ENCODE measurements at regions not wholly inside any gene's neighbourhood (a gene's known extent, or its start where the extent isn't known, plus 50 kb on each side); places are given as distances from the start of the nearest gene placed in this dataset.
"Not testable (repeated sequence)": the region's sequence is repeated elsewhere in the genome, so short reads cannot be mapped to it uniquely, and the experiment has no call there.

- ATAC-seq (ENCODE audit: insufficient read depth, low read depth); H3K27ac ChIP-seq (ENCODE audit: low read length); DNase-seq; H3K27me3 ChIP-seq (ENCODE audit: insufficient read depth, low read length, poor library complexity); H3K36me3 ChIP-seq (ENCODE audit: insufficient read depth, low read length); H3K9ac ChIP-seq (ENCODE audit: low read depth, low read length); H4K20me1 ChIP-seq (ENCODE audit: insufficient read depth, low read length); H3K9me3 ChIP-seq (ENCODE audit: insufficient read depth, low read length, severe bottlenecking); H2AFZ ChIP-seq (ENCODE audit: low read depth, low read length); H3K79me2 ChIP-seq (ENCODE audit: insufficient read depth, low read length): not testable (repeated sequence)
- Histone ChIP-seq H3K4me1 (ENCODE audit: insufficient read depth, low read length) (peaks cover 13% of the 10 kb centered on the region), H3K4me2 (ENCODE audit: insufficient read depth, low read length) (0 out of 2 replicates have a peak overlapping the region, but pooled peaks have one; percentile 50), H3K4me3 (ENCODE audit: low read depth in 1 of 2, low read length in 2 of 2) (peak overlapping the region in 1 of 2 experiments; percentile 58; a peak in 1 of 4 replicates)
Observed at GRCh38 chr1:187073634-187074245, 245.0 kb downstream of the PLA2G4A start.

- no peaks in the 10 kb centered on the region for H4K20me1 ChIP-seq (ENCODE audit: insufficient read depth, low read length)
- no peak overlapping the region for H3K9ac ChIP-seq (ENCODE audit: low read depth, low read length)
- no peak overlapping the region for H3K27ac ChIP-seq (ENCODE audit: low read length)
- DNase-seq (no peak), ATAC-seq (ENCODE audit: insufficient read depth, low read depth) (no peak)
- peaks cover 6% of the 10 kb centered on the region; the same call in 1 of the 2 replicates for H3K79me2 ChIP-seq (ENCODE audit: insufficient read depth, low read length)
- H3K4me2 ChIP-seq (ENCODE audit: insufficient read depth, low read length): peak overlapping the region; percentile 31; the same call in 1 of the 2 replicates
- TF ChIP-seq CTCF (IDR thresholded peaks at IDR 0.05; ENCODE audit: borderline replicate concordance, extremely low read depth, low read length, poor library complexity, severe bottlenecking) (no peak), EZH2 (IDR thresholded peaks at IDR 0.05; ENCODE audit: borderline replicate concordance, low read depth, low read length, severe bottlenecking) (no peak)
- H3K4me1 ChIP-seq (ENCODE audit: insufficient read depth, low read length): peaks cover 12% of the 10 kb centered on the region
- H3K27me3 ChIP-seq (ENCODE audit: insufficient read depth, low read length, poor library complexity): no peaks in the 10 kb centered on the region
- no peaks in the 10 kb centered on the region; the same call in 1 of the 2 replicates for H3K36me3 ChIP-seq (ENCODE audit: insufficient read depth, low read length)
- no peaks in the 10 kb centered on the region for H3K9me3 ChIP-seq (ENCODE audit: insufficient read depth, low read length, severe bottlenecking)
- no peak overlapping the region for H2AFZ ChIP-seq (ENCODE audit: low read depth, low read length)
- 0 out of 4 replicates have a peak overlapping the region, but pooled peaks of 1 of the 2 experiments have one; percentile 16 for H3K4me3 ChIP-seq (ENCODE audit: low read depth in 1 of 2, low read length in 2 of 2)
Observed at GRCh38 chr1:187074445-187075048, 245.8 kb downstream of the PLA2G4A start.

- Histone ChIP-seq H3K4me3 (ENCODE audit: low read depth in 1 of 2, low read length in 2 of 2) (no peak overlapping the region), H3K27ac (ENCODE audit: low read length) (no peak overlapping the region), H3K4me1 (ENCODE audit: insufficient read depth, low read length) (peaks cover 8% of the 10 kb centered on the region), H2AFZ (ENCODE audit: low read depth, low read length) (no peak overlapping the region), H3K79me2 (ENCODE audit: insufficient read depth, low read length) (peaks cover 6% of the 10 kb centered on the region; the same call in 1 of the 2 replicates), H3K36me3 (ENCODE audit: insufficient read depth, low read length) (no peaks in the 10 kb centered on the region; the same call in 1 of the 2 replicates), H4K20me1 (ENCODE audit: insufficient read depth, low read length) (no peaks in the 10 kb centered on the region), H3K9ac (ENCODE audit: low read depth, low read length) (no peak overlapping the region), H3K27me3 (ENCODE audit: insufficient read depth, low read length, poor library complexity) (no peaks in the 10 kb centered on the region), H3K9me3 (ENCODE audit: insufficient read depth, low read length, severe bottlenecking) (no peaks in the 10 kb centered on the region), H3K4me2 (ENCODE audit: insufficient read depth, low read length) (no peak overlapping the region)
- DNase-seq (no peak), ATAC-seq (ENCODE audit: insufficient read depth, low read depth) (no peak)
- TF ChIP-seq CTCF (IDR thresholded peaks at IDR 0.05; ENCODE audit: borderline replicate concordance, extremely low read depth, low read length, poor library complexity, severe bottlenecking): no peak
- TF ChIP-seq EZH2 (IDR thresholded peaks at IDR 0.05; ENCODE audit: borderline replicate concordance, low read depth, low read length, severe bottlenecking): no peak
Observed at GRCh38 chr1:187076922-187077321, 248.2 kb downstream of the PLA2G4A start.

- H3K9me3 ChIP-seq (ENCODE audit: insufficient read depth, low read length, severe bottlenecking): no peaks in the 10 kb centered on the region
- no peak overlapping the region for H3K4me3 ChIP-seq (ENCODE audit: low read depth in 1 of 2, low read length in 2 of 2)
- H3K4me1 ChIP-seq (ENCODE audit: insufficient read depth, low read length): peaks cover 7% of the 10 kb centered on the region
- H3K4me2 ChIP-seq (ENCODE audit: insufficient read depth, low read length): no peak overlapping the region
- H3K27me3 ChIP-seq (ENCODE audit: insufficient read depth, low read length, poor library complexity): no peaks in the 10 kb centered on the region
- no peak overlapping the region for H3K9ac ChIP-seq (ENCODE audit: low read depth, low read length)
- DNase-seq (no peak), ATAC-seq (ENCODE audit: insufficient read depth, low read depth) (no peak)
- no peaks in the 10 kb centered on the region for H4K20me1 ChIP-seq (ENCODE audit: insufficient read depth, low read length)
- peaks cover 6% of the 10 kb centered on the region; the same call in 1 of the 2 replicates for H3K79me2 ChIP-seq (ENCODE audit: insufficient read depth, low read length)
- no peak for TF ChIP-seq CTCF (IDR thresholded peaks at IDR 0.05; ENCODE audit: borderline replicate concordance, extremely low read depth, low read length, poor library complexity, severe bottlenecking)
- no peak for TF ChIP-seq EZH2 (IDR thresholded peaks at IDR 0.05; ENCODE audit: borderline replicate concordance, low read depth, low read length, severe bottlenecking)
- H2AFZ ChIP-seq (ENCODE audit: low read depth, low read length): no peak overlapping the region
- H3K27ac ChIP-seq (ENCODE audit: low read length): no peak overlapping the region
- no peaks in the 10 kb centered on the region; the same call in 1 of the 2 replicates for H3K36me3 ChIP-seq (ENCODE audit: insufficient read depth, low read length)
Observed at GRCh38 chr1:187078321-187078720, 249.6 kb downstream of the PLA2G4A start.
